ENCODE measurements at regions not wholly inside any gene's neighbourhood (a gene's known extent, or its start where the extent isn't known, plus 50 kb on each side); places are given as distances from the start of the nearest gene placed in this dataset.

DNA sequence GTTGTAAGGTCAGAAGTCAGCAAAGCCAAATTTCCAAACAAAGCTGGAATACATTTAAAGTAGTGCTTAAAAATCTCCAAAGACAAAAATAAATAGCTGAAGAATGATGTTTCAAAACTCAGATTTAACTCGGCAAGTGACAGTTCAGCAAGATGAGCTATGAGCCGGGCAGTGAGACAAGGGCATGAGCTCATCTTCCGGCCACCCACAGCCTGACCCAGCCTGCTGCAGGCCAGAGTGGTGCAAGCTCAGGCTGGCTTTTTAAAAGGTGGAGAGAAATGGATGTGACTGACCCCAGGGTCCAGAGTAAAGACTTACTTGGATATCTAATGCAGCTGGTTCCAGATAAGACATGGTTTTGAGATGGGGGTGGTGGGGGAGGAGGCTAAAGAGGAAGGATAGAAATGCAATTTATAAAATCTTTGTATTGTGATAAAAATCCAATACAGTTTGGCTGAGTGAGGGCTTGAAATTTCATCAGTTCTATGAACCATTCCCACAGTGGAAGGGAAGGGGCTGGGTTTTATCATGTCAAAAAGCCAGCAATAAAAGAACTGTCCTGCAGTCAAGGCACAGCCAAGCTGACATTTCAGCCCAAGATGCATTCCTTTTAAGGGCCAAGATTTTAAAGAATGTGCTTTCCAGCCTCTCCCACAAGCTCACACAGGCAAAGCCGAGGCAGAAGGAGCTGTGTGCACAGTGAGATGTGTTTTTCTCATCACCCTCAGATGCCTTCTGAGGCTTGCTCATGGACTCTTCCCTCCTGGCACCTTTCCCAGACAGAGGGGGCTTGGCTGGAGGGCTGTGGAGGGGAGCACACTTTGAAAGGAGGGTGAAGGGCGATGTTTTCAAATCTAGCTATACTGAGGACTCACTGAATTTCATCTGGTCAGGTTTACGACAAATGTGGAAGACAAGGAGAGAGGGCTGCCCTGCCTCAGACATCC is 97.9 kb upstream of the KLHL29 start:
- 87% methylated on average over 6 of the region's 6 CpGs for WGBS (ENCODE audit: insufficient coverage)
- Mint-ChIP-seq H3K27me3 (ENCODE audit: low read depth in 2 of 2) (peaks cover 5 to 11% of the 10 kb centered on the region in 2 donors), H3K4me3 (no peak overlapping the region), H3K4me1 (no peaks in the 10 kb centered on the region), H3K27ac (no peak overlapping the region), H3K9me3 (peaks cover 0 to 3% of the 10 kb centered on the region in 2 donors), H3K36me3 (no peaks in the 10 kb centered on the region)
- Histone ChIP-seq H3K27me3 (ENCODE audit: control insufficient read depth, insufficient read depth, low read length) (no peaks in the 10 kb centered on the region), H3K4me3 (ENCODE audit: low read length) (no peak overlapping the region), H3K27ac (ENCODE audit: low read length) (no peak overlapping the region), H3K4me1 (ENCODE audit: control insufficient read depth, insufficient read depth, low read length) (no peaks in the 10 kb centered on the region), H3K9me3 (ENCODE audit: control insufficient read depth, insufficient read depth, low read length) (no peaks in the 10 kb centered on the region), H3K36me3 (ENCODE audit: control insufficient read depth, insufficient read depth, low read length) (no peaks in the 10 kb centered on the region)
- no peak for TF ChIP-seq CTCF (IDR thresholded peaks at IDR 0.05)
- ATAC-seq: no peak
- intact Hi-C loops (cut with micrococcal nuclease): no loop called here
- no peak for DNase-seq

DNA sequence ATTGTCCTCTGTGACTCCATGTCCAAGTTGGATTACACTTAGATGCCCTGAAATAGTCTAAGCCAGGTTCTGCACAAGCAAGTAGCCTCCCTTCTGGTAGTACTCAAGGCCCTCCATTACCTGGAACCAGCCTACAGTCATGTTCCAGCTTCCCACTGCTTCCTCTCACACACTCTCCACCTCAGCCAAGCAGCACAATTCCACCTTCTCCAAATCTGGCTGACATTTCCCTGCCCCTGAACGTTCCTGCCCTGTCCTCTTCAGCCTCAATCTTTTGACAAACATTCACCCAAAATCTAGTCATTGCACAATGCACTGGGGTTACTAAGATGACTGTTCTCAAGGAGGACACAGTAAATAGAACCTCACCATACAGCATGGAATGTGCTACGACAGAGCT is 95.3 kb upstream of the KLHL29 start:
- Histone ChIP-seq H3K36me3 (ENCODE audit: control insufficient read depth, insufficient read depth, low read length) (no peaks in the 10 kb centered on the region), H3K4me1 (ENCODE audit: control insufficient read depth, insufficient read depth, low read length) (no peaks in the 10 kb centered on the region), H3K9me3 (ENCODE audit: control insufficient read depth, insufficient read depth, low read length) (no peaks in the 10 kb centered on the region), H3K4me3 (ENCODE audit: low read length) (no peak overlapping the region), H3K27me3 (ENCODE audit: control insufficient read depth, insufficient read depth, low read length) (no peaks in the 10 kb centered on the region), H3K27ac (ENCODE audit: low read length) (no peak overlapping the region)
- ATAC-seq (no peak), DNase-seq (no peak)
- no peaks in the 10 kb centered on the region for H3K9me3 Mint-ChIP-seq
- TF ChIP-seq CTCF (IDR thresholded peaks at IDR 0.05): no peak
- H3K4me3 Mint-ChIP-seq: no peak overlapping the region
- H3K27ac Mint-ChIP-seq: no peak overlapping the region
- no peaks in the 10 kb centered on the region for H3K36me3 Mint-ChIP-seq
- WGBS (ENCODE audit: insufficient coverage): 78% methylated on average over 2 of the region's 2 CpGs
- H3K27me3 Mint-ChIP-seq (ENCODE audit: low read depth in 2 of 2): peaks cover 6 to 18% of the 10 kb centered on the region in 2 donors
- no peaks in the 10 kb centered on the region for H3K4me1 Mint-ChIP-seq
- intact Hi-C loops (cut with micrococcal nuclease): no loop called here

DNA sequence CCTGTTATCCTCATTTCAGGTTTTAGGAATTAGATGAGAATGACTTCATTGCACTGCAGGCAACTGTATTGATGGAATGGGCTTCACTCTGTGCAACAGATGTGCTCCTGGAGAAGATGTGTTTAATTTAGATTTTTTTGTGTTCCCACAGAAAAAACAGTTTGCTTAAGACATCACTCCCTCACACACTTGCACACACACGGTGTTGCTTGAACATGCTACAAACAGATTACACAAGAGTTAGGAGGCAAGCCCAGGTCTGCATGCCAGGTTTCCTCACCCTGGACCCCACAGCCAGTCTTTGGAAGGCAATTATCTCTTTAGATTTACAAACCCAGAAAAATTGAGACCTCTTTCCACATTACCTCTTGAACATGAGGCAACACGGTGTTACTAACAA is 93.7 kb upstream of the KLHL29 start:
- Histone ChIP-seq H3K4me3 (ENCODE audit: low read length) (no peak overlapping the region), H3K27ac (ENCODE audit: low read length) (no peak overlapping the region), H3K4me1 (ENCODE audit: control insufficient read depth, insufficient read depth, low read length) (no peaks in the 10 kb centered on the region), H3K9me3 (ENCODE audit: control insufficient read depth, insufficient read depth, low read length) (no peaks in the 10 kb centered on the region), H3K36me3 (ENCODE audit: control insufficient read depth, insufficient read depth, low read length) (no peaks in the 10 kb centered on the region), H3K27me3 (ENCODE audit: control insufficient read depth, insufficient read depth, low read length) (no peaks in the 10 kb centered on the region)
- WGBS (ENCODE audit: insufficient coverage): 86% methylated on average over 2 of the region's 2 CpGs
- Mint-ChIP-seq H3K36me3 (no peaks in the 10 kb centered on the region), H3K4me1 (no peaks in the 10 kb centered on the region), H3K27ac (no peak overlapping the region), H3K9me3 (no peaks in the 10 kb centered on the region), H3K27me3 (ENCODE audit: low read depth in 2 of 2) (peaks cover 6 to 27% of the 10 kb centered on the region in 2 donors), H3K4me3 (no peak overlapping the region)
- DNase-seq (no peak), ATAC-seq (no peak)
- TF ChIP-seq CTCF (IDR thresholded peaks at IDR 0.05): no peak
- intact Hi-C loops (cut with micrococcal nuclease): no loop called here
